ENCODE measurements at regions not wholly inside any gene's neighbourhood (a gene's known extent, or its start where the extent isn't known, plus 50 kb on each side); places are given as distances from the start of the nearest gene placed in this dataset.

- TF ChIP-seq REST (IDR thresholded peaks at IDR 0.05): no peak
- TF ChIP-seq CTCF (IDR thresholded peaks at IDR 0.05; ENCODE audit: low read depth, low read length, missing input control): no peak
- no peak for TF ChIP-seq ZBTB33 (IDR thresholded peaks at IDR 0.05)
- TF ChIP-seq TAF1 (conservative IDR thresholded peaks at IDR 0.05): no peak
- no peak for TF ChIP-seq HNF4A (conservative IDR thresholded peaks at IDR 0.05)
- no peak for TF ChIP-seq MAX (IDR thresholded peaks at IDR 0.05)
- no peak for TF ChIP-seq JUND (IDR thresholded peaks at IDR 0.05)
- no peak for TF ChIP-seq GABPA (IDR thresholded peaks at IDR 0.05 in 1 of 2, conservative IDR thresholded peaks at IDR 0.05 in 1 of 2)
- TF ChIP-seq YY1 (IDR thresholded peaks at IDR 0.05): no peak
- TF ChIP-seq RAD21 (IDR thresholded peaks at IDR 0.05): no peak
- no peak for TF ChIP-seq EGR1 (IDR thresholded peaks at IDR 0.05; ENCODE audit: low read depth in 2 of 2)
- no peak for TF ChIP-seq FOXA2 (IDR thresholded peaks at IDR 0.05)
- TF ChIP-seq ATF3 (IDR thresholded peaks at IDR 0.05): no peak
- no peak for TF ChIP-seq SP1 (IDR thresholded peaks at IDR 0.05)
Measured at GRCh38 chr16:11403920-11404319, 58.7 kb downstream of the RMI2 start.

Measured in liver (tissue), 3 donors.